HTR-8/SVneo (cell line): ENCODE measurements at regions not wholly inside any gene's neighbourhood (a gene's known extent, or its start where the extent isn't known, plus 50 kb on each side); places are given as distances from the start of the nearest gene placed in this dataset.
"Not testable (repeated sequence)": the region's sequence is repeated elsewhere in the genome, so short reads cannot be mapped to it uniquely, and the experiment has no call there.

ENCODE experiments used
- DNase-seq: peaks from one replicate; pipeline ENCODE4 v3.0.0; 2011; ENCODE audit warnings: low spot score, mixed read lengths; ENCODE audit not compliant: insufficient read length
- FAIRE-seq: peaks from 2 replicates; lab custom pipeline; 2011; peaks lifted over from hg19 to GRCh38; lab: Jason Lieb, UNC

GRCh38 chr5:67997148-67997547 lies 218.4 kb upstream of the PIK3R1 start:
- no peak for FAIRE-seq
- DNase-seq, result no peak

- FAIRE-seq (no peak), DNase-seq (no peak)
Observed at GRCh38 chr5:67996596-67996995, 219.0 kb upstream of the PIK3R1 start.

GRCh38 chr5:67992923-67993322 lies 222.6 kb upstream of the PIK3R1 start:
- DNase-seq (no peak), FAIRE-seq (no peak)

- no peak for DNase-seq
- no peak for FAIRE-seq
Observed at GRCh38 chr5:67989456-67989855, 226.1 kb upstream of the PIK3R1 start.

- no peak for DNase-seq
- FAIRE-seq, result no peak
Observed at GRCh38 chr5:67986761-67987160, 228.8 kb upstream of the PIK3R1 start.

- no peak for FAIRE-seq
- DNase-seq, result no peak
Observed at GRCh38 chr5:67985686-67986387, 229.7 kb upstream of the PIK3R1 start.

GRCh38 chr5:67984546-67984945 lies 231.0 kb upstream of the PIK3R1 start:
- FAIRE-seq (no peak), DNase-seq (no peak)

GRCh38 chr5:67983251-67984110 lies 232.1 kb upstream of the PIK3R1 start:
- DNase-seq, result no peak

GRCh38 chr5:67982160-67982559 lies 233.4 kb upstream of the PIK3R1 start:
- not testable (repeated sequence) for FAIRE-seq, DNase-seq

More at GRCh38 chr5:67983251-67984110, 232.1 kb upstream of the PIK3R1 start:
- FAIRE-seq, result no peak

GRCh38 chr5:67978171-67978570 lies 237.4 kb upstream of the PIK3R1 start:
- no peak for FAIRE-seq
- no peak for DNase-seq

GRCh38 chr5:67976891-67977601 lies 238.5 kb upstream of the PIK3R1 start:
- no peak for DNase-seq
- FAIRE-seq, result no peak

GRCh38 chr5:67976181-67976580 lies 239.4 kb upstream of the PIK3R1 start:
- DNase-seq, result no peak
- FAIRE-seq, result no peak

- no peak for FAIRE-seq
Observed at GRCh38 chr5:67974471-67974870, 241.1 kb upstream of the PIK3R1 start.

GRCh38 chr5:67974054-67974453 lies 241.5 kb upstream of the PIK3R1 start:
- FAIRE-seq, result no peak
- DNase-seq, result no peak

More at GRCh38 chr5:67974471-67974870, 241.1 kb upstream of the PIK3R1 start:
- DNase-seq, result no peak

- FAIRE-seq (no peak), DNase-seq (no peak)
Observed at GRCh38 chr5:67971971-67972821, 243.4 kb upstream of the PIK3R1 start.

- FAIRE-seq (no peak), DNase-seq (no peak)
Observed at GRCh38 chr5:67971223-67971830, 244.2 kb upstream of the PIK3R1 start.

- FAIRE-seq, result no peak
- DNase-seq, result no peak
Observed at GRCh38 chr5:67969631-67970030, 245.9 kb upstream of the PIK3R1 start.

- DNase-seq, result no peak
- no peak for FAIRE-seq
Observed at GRCh38 chr5:67969176-67969575, 246.4 kb upstream of the PIK3R1 start.

GRCh38 chr5:67966712-67967111 lies 248.8 kb upstream of the PIK3R1 start:
- FAIRE-seq, result no peak

More at GRCh38 chr5:67966712-67967111, 248.8 kb upstream of the PIK3R1 start:
- no peak for DNase-seq
